Fibroblast of lung (primary cell): ENCODE measurements at regions not wholly inside any gene's neighbourhood (a gene's known extent, or its start where the extent isn't known, plus 50 kb on each side); places are given as distances from the start of the nearest gene placed in this dataset.

Source experiments
- EZH2 ChIP-seq: IDR thresholded peaks from 2 replicates; pipeline ENCODE4 v1.5.1; 2012; ENCODE audit warnings: low read length, control low read depth, mild to moderate bottlenecking; ENCODE audit errors: missing control alignments
- TF ChIP-seq, protein P1 (sequence below), 2 donors: IDR thresholded peaks in 1 of 2; conservative IDR thresholded peaks in 1 of 2; 1 replicate in 1 of 2; 2 replicates in 1 of 2; pipeline ENCODE4 v1.5.1; 2011 to 2012; ENCODE audit warnings: low read length in 2 of 2, control low read depth in 1 of 2, inconsistent platforms in 1 of 2, low read depth in 1 of 2, mild to moderate bottlenecking in 1 of 2

DNA sequence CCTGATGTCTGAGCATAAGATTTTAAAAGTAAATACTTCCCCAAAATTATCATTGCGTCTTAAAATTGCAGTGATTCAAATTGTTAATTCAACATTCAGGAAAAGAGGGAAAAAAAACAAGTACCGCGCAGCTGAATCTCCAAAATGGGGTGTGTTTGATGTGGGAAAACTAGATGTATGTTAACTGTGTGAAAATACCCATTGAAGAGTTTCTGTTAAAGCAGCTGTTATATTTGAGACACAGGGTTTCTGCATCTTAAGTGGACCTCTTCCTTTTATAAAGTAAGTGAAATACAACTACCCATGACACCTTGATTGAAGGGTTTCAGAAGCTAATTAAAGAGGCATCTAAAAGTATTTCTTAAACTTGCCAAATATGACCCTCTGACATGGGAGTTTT is 1186.1 kb downstream of the NLGN4X start:
- TF ChIP-seq, protein P1, sequence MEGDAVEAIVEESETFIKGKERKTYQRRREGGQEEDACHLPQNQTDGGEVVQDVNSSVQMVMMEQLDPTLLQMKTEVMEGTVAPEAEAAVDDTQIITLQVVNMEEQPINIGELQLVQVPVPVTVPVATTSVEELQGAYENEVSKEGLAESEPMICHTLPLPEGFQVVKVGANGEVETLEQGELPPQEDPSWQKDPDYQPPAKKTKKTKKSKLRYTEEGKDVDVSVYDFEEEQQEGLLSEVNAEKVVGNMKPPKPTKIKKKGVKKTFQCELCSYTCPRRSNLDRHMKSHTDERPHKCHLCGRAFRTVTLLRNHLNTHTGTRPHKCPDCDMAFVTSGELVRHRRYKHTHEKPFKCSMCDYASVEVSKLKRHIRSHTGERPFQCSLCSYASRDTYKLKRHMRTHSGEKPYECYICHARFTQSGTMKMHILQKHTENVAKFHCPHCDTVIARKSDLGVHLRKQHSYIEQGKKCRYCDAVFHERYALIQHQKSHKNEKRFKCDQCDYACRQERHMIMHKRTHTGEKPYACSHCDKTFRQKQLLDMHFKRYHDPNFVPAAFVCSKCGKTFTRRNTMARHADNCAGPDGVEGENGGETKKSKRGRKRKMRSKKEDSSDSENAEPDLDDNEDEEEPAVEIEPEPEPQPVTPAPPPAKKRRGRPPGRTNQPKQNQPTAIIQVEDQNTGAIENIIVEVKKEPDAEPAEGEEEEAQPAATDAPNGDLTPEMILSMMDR (conservative IDR thresholded peaks at IDR 0.05 in 1 of 2, IDR thresholded peaks at IDR 0.05 in 1 of 2; ENCODE audit: low read depth in 1 of 2, low read length in 2 of 2): no peak
- no peak for TF ChIP-seq EZH2
